ENCODE measurements at regions not wholly inside any gene's neighbourhood (a gene's known extent, or its start where the extent isn't known, plus 50 kb on each side); places are given as distances from the start of the nearest gene placed in this dataset.

GRCh38 chr6:44524476-44525227 lies 137.1 kb downstream of the CDC5L start:
- H3K27me3 ChIP-seq, result no peaks in the 10 kb centered on the region
- no peak overlapping the region for H3K27ac ChIP-seq
- no peak for DNase-seq
- intact Hi-C loops (cut with DNase I), result no loop called here
- H3K9me3 ChIP-seq, result no peaks in the 10 kb centered on the region
- H3K9ac ChIP-seq (ENCODE audit: low read depth in 2 of 2, low read length in 2 of 2), result no peak overlapping the region
- H3K36me3 ChIP-seq, result no peaks in the 10 kb centered on the region
- H3K4me1 ChIP-seq, result no peaks in the 10 kb centered on the region
- no peak for TF ChIP-seq CTCF (IDR thresholded peaks at IDR 0.05)
- H3K4me3 ChIP-seq, result no peak overlapping the region

- Histone ChIP-seq H3K4me1 (no peaks in the 10 kb centered on the region), H3K36me3 (no peaks in the 10 kb centered on the region), H3K9ac (ENCODE audit: low read depth in 2 of 2, low read length in 2 of 2) (no peak overlapping the region)
These were observed 138.3 kb downstream of the CDC5L start for GRCh38 chr6:44525761-44526351.

GRCh38 chr6:44527181-44527580 lies 139.7 kb downstream of the CDC5L start:
- H3K27me3 ChIP-seq, result no peaks in the 10 kb centered on the region
- no peak overlapping the region for H3K9ac ChIP-seq (ENCODE audit: low read depth in 2 of 2, low read length in 2 of 2)
- DNase-seq, result no peak
- TF ChIP-seq CTCF (IDR thresholded peaks at IDR 0.05), result no peak
- no peaks in the 10 kb centered on the region for H3K4me1 ChIP-seq
- intact Hi-C loops (cut with DNase I), result no loop called here
- H3K27ac ChIP-seq, result no peak overlapping the region
- H3K36me3 ChIP-seq, result no peaks in the 10 kb centered on the region
- no peak overlapping the region for H3K4me3 ChIP-seq
- H3K9me3 ChIP-seq, result no peaks in the 10 kb centered on the region

More at GRCh38 chr6:44525761-44526351, 138.3 kb downstream of the CDC5L start:
- Histone ChIP-seq H3K9me3 (no peaks in the 10 kb centered on the region), H3K27ac (no peak overlapping the region), H3K27me3 (no peaks in the 10 kb centered on the region), H3K4me3 (no peak overlapping the region)
- no peak for TF ChIP-seq CTCF (IDR thresholded peaks at IDR 0.05)
- no peak for DNase-seq
- intact Hi-C loops (cut with DNase I), result no loop called here

- no peak overlapping the region for H3K27ac ChIP-seq
- H3K4me3 ChIP-seq, result no peak overlapping the region
- no peaks in the 10 kb centered on the region for H3K9me3 ChIP-seq
- intact Hi-C loops (cut with DNase I), result no loop called here
- no peaks in the 10 kb centered on the region for H3K4me1 ChIP-seq
- no peaks in the 10 kb centered on the region for H3K27me3 ChIP-seq
- TF ChIP-seq CTCF (IDR thresholded peaks at IDR 0.05), result no peak
- H3K9ac ChIP-seq (ENCODE audit: low read depth in 2 of 2, low read length in 2 of 2), result no peak overlapping the region
- H3K36me3 ChIP-seq, result no peaks in the 10 kb centered on the region
- DNase-seq, result no peak
These were observed 140.3 kb downstream of the CDC5L start for GRCh38 chr6:44527583-44528369.

- no peak for TF ChIP-seq CTCF (IDR thresholded peaks at IDR 0.05)
These were observed 140.8 kb downstream of the CDC5L start for GRCh38 chr6:44528370-44528644.

More at GRCh38 chr6:44528370-44528644, 140.8 kb downstream of the CDC5L start:
- no peaks in the 10 kb centered on the region for H3K4me1 ChIP-seq
- H3K4me3 ChIP-seq, result no peak overlapping the region
- intact Hi-C loops (cut with DNase I), result no loop called here
- no peaks in the 10 kb centered on the region for H3K9me3 ChIP-seq
- no peak overlapping the region for H3K9ac ChIP-seq (ENCODE audit: low read depth in 2 of 2, low read length in 2 of 2)
- H3K36me3 ChIP-seq, result no peaks in the 10 kb centered on the region
- no peaks in the 10 kb centered on the region for H3K27me3 ChIP-seq
- H3K27ac ChIP-seq, result no peak overlapping the region
- DNase-seq, result no peak

Data from colonic mucosa (tissue), 4 donors.